ENCODE measurements at regions not wholly inside any gene's neighbourhood (a gene's known extent, or its start where the extent isn't known, plus 50 kb on each side); places are given as distances from the start of the nearest gene placed in this dataset.

GRCh38 chr10:33091201-33091600 is 133.2 kb upstream of the ITGB1 start:
- TF ChIP-seq CTCF (IDR thresholded peaks at IDR 0.05) (no peak), POLR2A (IDR thresholded peaks at IDR 0.05) (no peak)
